ENCODE measurements at regions not wholly inside any gene's neighbourhood (a gene's known extent, or its start where the extent isn't known, plus 50 kb on each side); places are given as distances from the start of the nearest gene placed in this dataset.

- no peak for DNase-seq (ENCODE audit: low read depth)
- TF ChIP-seq, protein P1, sequence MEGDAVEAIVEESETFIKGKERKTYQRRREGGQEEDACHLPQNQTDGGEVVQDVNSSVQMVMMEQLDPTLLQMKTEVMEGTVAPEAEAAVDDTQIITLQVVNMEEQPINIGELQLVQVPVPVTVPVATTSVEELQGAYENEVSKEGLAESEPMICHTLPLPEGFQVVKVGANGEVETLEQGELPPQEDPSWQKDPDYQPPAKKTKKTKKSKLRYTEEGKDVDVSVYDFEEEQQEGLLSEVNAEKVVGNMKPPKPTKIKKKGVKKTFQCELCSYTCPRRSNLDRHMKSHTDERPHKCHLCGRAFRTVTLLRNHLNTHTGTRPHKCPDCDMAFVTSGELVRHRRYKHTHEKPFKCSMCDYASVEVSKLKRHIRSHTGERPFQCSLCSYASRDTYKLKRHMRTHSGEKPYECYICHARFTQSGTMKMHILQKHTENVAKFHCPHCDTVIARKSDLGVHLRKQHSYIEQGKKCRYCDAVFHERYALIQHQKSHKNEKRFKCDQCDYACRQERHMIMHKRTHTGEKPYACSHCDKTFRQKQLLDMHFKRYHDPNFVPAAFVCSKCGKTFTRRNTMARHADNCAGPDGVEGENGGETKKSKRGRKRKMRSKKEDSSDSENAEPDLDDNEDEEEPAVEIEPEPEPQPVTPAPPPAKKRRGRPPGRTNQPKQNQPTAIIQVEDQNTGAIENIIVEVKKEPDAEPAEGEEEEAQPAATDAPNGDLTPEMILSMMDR (conservative IDR thresholded peaks at IDR 0.05; ENCODE audit: low read depth, low read length): no peak
- no peak overlapping the region for H3K4me3 ChIP-seq (ENCODE audit: low read length)
These were observed 160.0 kb downstream of the TRIM29 start for GRCh38 chr11:119977881-119978280.

GRCh38 chr11:119977561-119977860 lies 160.4 kb downstream of the TRIM29 start:
- TF ChIP-seq, protein P1 (conservative IDR thresholded peaks at IDR 0.05; ENCODE audit: low read depth, low read length): no peak
- no peak for DNase-seq (ENCODE audit: low read depth)
- no peak overlapping the region for H3K4me3 ChIP-seq (ENCODE audit: low read length)

DNA sequence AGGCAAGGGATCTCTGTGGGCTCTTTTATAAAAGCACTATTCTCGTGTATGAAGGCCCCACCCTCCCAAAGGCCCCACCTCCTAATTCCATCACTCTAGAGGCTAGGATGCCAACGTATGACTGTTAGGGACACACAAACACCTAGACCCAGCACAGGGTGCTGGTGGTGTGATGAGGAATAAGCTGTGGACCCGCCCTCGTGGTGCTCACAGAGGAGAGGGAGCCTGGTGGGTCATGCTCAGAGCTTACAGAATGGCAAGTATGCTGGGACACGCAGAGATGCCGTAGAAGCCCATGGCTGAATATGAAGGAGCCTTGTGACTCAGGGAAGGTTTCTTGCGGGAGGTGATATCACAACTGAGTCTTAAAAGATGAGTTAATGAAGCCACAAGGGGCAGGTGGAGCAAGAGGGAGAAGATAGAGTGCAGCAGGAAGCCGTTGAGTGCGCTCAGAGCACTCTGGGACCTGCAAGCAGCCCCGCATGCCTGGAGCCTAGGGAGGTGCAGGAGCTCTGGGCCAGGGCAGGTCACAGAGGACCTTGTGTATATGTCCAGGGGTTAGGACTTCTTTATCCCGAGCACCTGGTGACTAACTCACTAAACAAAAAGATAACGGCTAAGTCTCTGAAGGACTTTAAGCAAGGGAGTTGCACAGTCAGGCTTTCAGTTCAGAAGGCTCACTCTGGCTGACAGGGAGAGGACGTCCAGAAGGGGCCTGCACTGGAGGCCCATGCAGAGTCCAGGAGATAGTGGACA lies 160.9 kb downstream of the TRIM29 start:
- TF ChIP-seq, protein P1 (conservative IDR thresholded peaks at IDR 0.05; ENCODE audit: low read depth, low read length): no peak
- DNase-seq (ENCODE audit: low read depth): no peak
- no peak overlapping the region for H3K4me3 ChIP-seq (ENCODE audit: low read length)

DNA sequence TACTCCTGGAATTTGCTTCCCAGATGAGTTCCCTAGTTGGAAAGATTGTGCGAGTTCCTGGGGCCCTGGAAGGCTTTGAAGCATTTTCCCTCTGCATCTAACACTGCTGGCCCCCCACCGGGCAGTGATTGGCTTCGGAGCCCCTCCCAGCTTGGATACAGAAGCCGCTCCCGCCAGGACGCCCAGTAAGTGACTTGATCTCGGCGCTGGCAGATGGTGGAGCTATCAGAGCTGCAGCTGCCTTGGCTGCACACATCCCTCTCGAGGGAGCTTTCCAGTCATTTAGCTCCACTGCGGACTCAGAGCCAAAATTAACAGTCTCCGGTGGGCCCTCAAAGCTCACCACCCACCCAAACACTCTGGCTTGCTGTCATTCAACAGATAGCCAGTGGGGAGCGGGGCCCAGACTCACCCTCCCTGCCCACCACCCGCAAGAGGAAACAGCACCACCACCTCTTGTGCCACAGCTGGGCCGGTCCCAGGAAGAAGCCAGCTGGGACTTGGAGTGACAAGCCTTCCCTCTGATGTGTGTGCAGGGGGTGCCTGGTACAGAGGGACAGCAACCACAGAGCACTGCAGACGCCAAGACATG lies 162.3 kb downstream of the TRIM29 start:
- no peak overlapping the region for H3K4me3 ChIP-seq (ENCODE audit: low read length)
- TF ChIP-seq, protein P1 (conservative IDR thresholded peaks at IDR 0.05; ENCODE audit: low read depth, low read length): no peak
- no peak for DNase-seq (ENCODE audit: low read depth)

GRCh38 chr11:119974467-119974866 lies 163.4 kb downstream of the TRIM29 start:
- TF ChIP-seq, protein P1 (conservative IDR thresholded peaks at IDR 0.05; ENCODE audit: low read depth, low read length): no peak
- no peak for DNase-seq (ENCODE audit: low read depth)
- no peak overlapping the region for H3K4me3 ChIP-seq (ENCODE audit: low read length)

- TF ChIP-seq, protein P1 (conservative IDR thresholded peaks at IDR 0.05; ENCODE audit: low read depth, low read length): no peak
- no peak for DNase-seq (ENCODE audit: low read depth)
- H3K4me3 ChIP-seq (ENCODE audit: low read length): no peak overlapping the region
These were observed 163.9 kb downstream of the TRIM29 start for GRCh38 chr11:119974051-119974450.

GRCh38 chr11:119972281-119972680 lies 165.6 kb downstream of the TRIM29 start:
- no peak overlapping the region for H3K4me3 ChIP-seq (ENCODE audit: low read length)
- TF ChIP-seq, protein P1 (conservative IDR thresholded peaks at IDR 0.05; ENCODE audit: low read depth, low read length): no peak
- no peak for DNase-seq (ENCODE audit: low read depth)

All from retinal pigment epithelial cell (primary cell).